ENCODE measurements at regions not wholly inside any gene's neighbourhood (a gene's known extent, or its start where the extent isn't known, plus 50 kb on each side); places are given as distances from the start of the nearest gene placed in this dataset.

GRCh38 chr9:103193992-103194391, 198.9 kb downstream of the CYLC2 start:
- TF ChIP-seq CTCF (optimal IDR thresholded peaks at IDR 0.05 in 1 of 3, IDR thresholded peaks at IDR 0.05 in 1 of 3, conservative IDR thresholded peaks at IDR 0.05 in 1 of 3; ENCODE audit: extremely low read depth in 1 of 3, insufficient read depth in 2 of 3, low read length in 3 of 3) (no peak), EZH2 (IDR thresholded peaks at IDR 0.05; ENCODE audit: low read length) (no peak)

Data from keratinocyte (primary cell).